Spleen (tissue), 7 donors: ENCODE measurements at regions not wholly inside any gene's neighbourhood (a gene's known extent, or its start where the extent isn't known, plus 50 kb on each side); places are given as distances from the start of the nearest gene placed in this dataset.

Experiments
- CTCF ChIP-seq, 11 experiments: fragments of 200-600 bp in 7 of 11; fragments of 450-650 bp in 4 of 11; sonication (generic) in 4 of 11; IDR thresholded peaks in 8 of 11; conservative IDR thresholded peaks in 3 of 11; 1 replicate in 7 of 11; 2 replicates in 4 of 11; pipeline versions ENCODE4 v1.4.0 to v1.8.0; 2016 to 2021; ENCODE audit warnings: antibody characterized with exemption in 11 of 11, inconsistent platforms in 4 of 11, mild to moderate bottlenecking in 1 of 11
- POLR2A ChIP-seq, 3 donors: fragments of 450-650 bp; IDR thresholded peaks; one replicate each; pipeline ENCODE4 v1.5.1; 2017; ENCODE audit warnings: antibody characterized with exemption in 3 of 3, mild to moderate bottlenecking in 1 of 3
- POLR2AphosphoS5 ChIP-seq, 3 donors: sonication (generic); formaldehyde crosslinking; IDR thresholded peaks; one replicate each; pipeline ENCODE4 v1.5.1; 2017; ENCODE audit warnings: antibody characterized with exemption in 3 of 3
- donor health status: DM: no; HTN: no; CAD: no; lungs with moderate emphysema.
- donor health status: DM: no; HTN: no; CAD: no.
- donor health status: DM: no; HTN: no; CAD: no.

- TF ChIP-seq POLR2A (IDR thresholded peaks at IDR 0.05) (no peak), CTCF (IDR thresholded peaks at IDR 0.05 in 8 of 11, conservative IDR thresholded peaks at IDR 0.05 in 3 of 11) (no peak), POLR2AphosphoS5 (IDR thresholded peaks at IDR 0.05) (no peak)
Measured at GRCh38 chr6:163793011-163793983, 378.8 kb downstream of the QKI start.
